Ishikawa (cell line): ENCODE measurements at regions not wholly inside any gene's neighbourhood (a gene's known extent, or its start where the extent isn't known, plus 50 kb on each side); places are given as distances from the start of the nearest gene placed in this dataset.

ENCODE experiments used
- CEBPB ChIP-seq: IDR thresholded peaks from 2 replicates; pipeline ENCODE4 v1.6.1; 2012
- CREB1 ChIP-seq: IDR thresholded peaks from 2 replicates; pipeline ENCODE4 v1.6.1; 2012; ENCODE audit warnings: low read depth
- EGR1 ChIP-seq: IDR thresholded peaks from 2 replicates; pipeline ENCODE4 v1.6.1; 2012
- EP300 ChIP-seq: IDR thresholded peaks from 2 replicates; pipeline ENCODE4 v1.6.1; 2012; ENCODE audit warnings: borderline replicate concordance
- FOXM1 ChIP-seq: IDR thresholded peaks from 2 replicates; pipeline ENCODE4 v1.6.1; 2012; ENCODE audit warnings: low read depth, borderline replicate concordance
- MAX ChIP-seq: IDR thresholded peaks from 2 replicates; pipeline ENCODE4 v1.6.1; 2012
- NFIC ChIP-seq: IDR thresholded peaks from 2 replicates; pipeline ENCODE4 v1.6.1; 2012
- RAD21 ChIP-seq: IDR thresholded peaks from 2 replicates; pipeline ENCODE4 v1.6.1; 2012; ENCODE audit warnings: low read depth
- REST ChIP-seq: IDR thresholded peaks from 2 replicates; pipeline ENCODE4 v1.6.1; 2012; ENCODE audit warnings: low read depth, mild to moderate bottlenecking
- TAF1 ChIP-seq: IDR thresholded peaks from 2 replicates; pipeline ENCODE4 v1.6.1; 2012; ENCODE audit warnings: low read depth, mild to moderate bottlenecking
- TCF12 ChIP-seq: IDR thresholded peaks from 2 replicates; pipeline ENCODE4 v1.6.1; 2012; ENCODE audit warnings: low read depth
- TEAD4 ChIP-seq: IDR thresholded peaks from 2 replicates; pipeline ENCODE4 v1.6.1; 2012
- YY1 ChIP-seq: IDR thresholded peaks from 2 replicates; pipeline ENCODE4 v1.6.1; 2012; ENCODE audit warnings: low read depth
- ZBTB7A ChIP-seq: IDR thresholded peaks from 2 replicates; pipeline ENCODE4 v1.6.1; 2012; ENCODE audit warnings: low read depth
- TF ChIP-seq, protein P1 (sequence below): IDR thresholded peaks from 2 replicates; pipeline ENCODE4 v1.6.1; 2012

DNA sequence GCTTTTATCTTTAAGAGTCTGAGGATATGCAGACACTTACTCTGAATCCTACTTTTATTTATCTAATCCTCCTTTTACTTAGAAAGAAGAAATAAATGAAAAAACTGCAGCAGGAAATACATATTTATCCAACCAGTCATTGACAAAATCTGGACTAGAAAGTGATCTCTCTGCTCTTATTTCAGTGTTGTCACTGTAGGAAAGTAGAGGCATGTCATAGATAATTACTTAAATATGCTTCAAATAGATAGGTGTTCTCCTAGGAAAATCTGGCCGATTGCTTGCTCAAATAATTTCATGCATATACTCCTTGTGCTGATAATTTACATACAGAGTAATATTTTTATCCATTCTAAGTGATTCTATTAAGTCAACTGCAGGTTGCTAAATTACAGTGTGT is 2001.9 kb upstream of the C9orf72 start:
- TF ChIP-seq EP300 (no peak), TCF12 (no peak), FOXM1 (no peak), CREB1 (no peak), ZBTB7A (no peak), RAD21 (no peak), TAF1 (no peak), REST (no peak), YY1 (no peak), EGR1 (no peak), TEAD4 (no peak), MAX (no peak), NFIC (no peak), CEBPB (no peak)
- TF ChIP-seq, protein P1, sequence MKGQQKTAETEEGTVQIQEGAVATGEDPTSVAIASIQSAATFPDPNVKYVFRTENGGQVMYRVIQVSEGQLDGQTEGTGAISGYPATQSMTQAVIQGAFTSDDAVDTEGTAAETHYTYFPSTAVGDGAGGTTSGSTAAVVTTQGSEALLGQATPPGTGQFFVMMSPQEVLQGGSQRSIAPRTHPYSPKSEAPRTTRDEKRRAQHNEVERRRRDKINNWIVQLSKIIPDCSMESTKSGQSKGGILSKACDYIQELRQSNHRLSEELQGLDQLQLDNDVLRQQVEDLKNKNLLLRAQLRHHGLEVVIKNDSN: no peak

DNA sequence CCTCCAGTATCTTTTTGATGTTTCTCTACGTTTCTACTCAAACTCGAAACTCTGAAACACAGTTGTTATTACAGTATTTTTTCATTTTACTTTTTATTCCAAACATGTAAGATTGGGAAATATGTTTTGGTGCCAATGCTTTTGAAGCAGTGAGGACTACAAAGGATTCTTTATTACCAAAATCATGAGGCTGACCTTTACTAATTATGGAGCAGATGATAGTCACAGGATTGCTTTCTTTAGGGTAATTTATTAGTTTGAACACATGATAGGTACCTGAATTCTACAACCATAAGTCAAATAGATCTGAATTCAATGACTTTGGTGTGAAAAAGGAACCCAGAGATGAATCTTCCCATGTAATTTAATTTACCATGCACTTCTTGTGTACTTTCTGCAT is 2015.1 kb upstream of the C9orf72 start:
- no peak for TF ChIP-seq REST
- TF ChIP-seq YY1: no peak
- TF ChIP-seq MAX: no peak
- TF ChIP-seq CEBPB: no peak
- no peak for TF ChIP-seq FOXM1
- TF ChIP-seq ZBTB7A: no peak
- TF ChIP-seq EGR1: no peak
- TF ChIP-seq NFIC: no peak
- TF ChIP-seq, protein P1: no peak
- TF ChIP-seq RAD21: no peak
- no peak for TF ChIP-seq EP300
- no peak for TF ChIP-seq TCF12
- no peak for TF ChIP-seq TEAD4
- TF ChIP-seq TAF1: no peak
- TF ChIP-seq CREB1: no peak

DNA sequence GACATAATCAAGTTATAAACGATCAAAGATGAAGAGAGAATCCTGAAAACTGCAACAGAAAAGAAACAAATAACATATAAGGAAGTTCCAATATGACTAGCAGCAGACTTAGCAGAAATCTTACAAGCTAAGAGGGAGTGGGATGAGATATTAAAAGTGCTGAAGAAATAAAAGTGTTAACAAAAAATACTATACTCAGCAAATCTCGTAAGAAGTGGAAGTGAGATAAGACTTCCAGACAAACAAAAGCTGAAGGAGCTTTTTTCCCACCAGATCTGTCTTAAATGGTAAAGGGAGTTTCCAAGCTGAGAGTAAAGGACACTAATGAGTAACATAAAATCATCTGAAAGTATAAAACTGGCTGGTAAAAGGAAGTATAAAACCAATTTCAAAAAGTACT is 2036.0 kb upstream of the C9orf72 start:
- TF ChIP-seq EGR1: no peak
- TF ChIP-seq, protein P1: no peak
- no peak for TF ChIP-seq YY1
- TF ChIP-seq ZBTB7A: no peak

DNA sequence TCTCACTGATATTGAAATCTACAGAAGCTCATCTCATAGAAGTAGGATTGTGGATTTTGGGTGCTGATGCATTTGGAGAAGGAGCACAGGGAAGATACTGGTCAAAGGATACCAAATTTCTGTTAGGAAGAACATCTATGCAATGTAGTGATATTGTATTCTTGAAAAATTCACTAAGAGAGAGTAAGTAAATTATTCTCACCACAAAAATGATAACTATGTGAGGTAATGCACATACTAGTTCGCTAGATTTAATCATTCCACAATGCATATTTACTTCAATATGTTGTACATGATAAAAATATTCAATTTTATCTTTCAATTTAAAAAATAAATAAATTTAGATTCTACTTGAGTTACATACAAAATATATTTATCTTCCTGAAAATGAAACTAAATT is 2040.5 kb upstream of the C9orf72 start:
- TF ChIP-seq TCF12 (no peak), REST (no peak), TAF1 (no peak), YY1 (no peak), ZBTB7A (no peak), CREB1 (no peak), EGR1 (no peak), CEBPB (no peak), RAD21 (no peak), MAX (no peak), TEAD4 (no peak), FOXM1 (no peak), EP300 (no peak), NFIC (no peak)
- TF ChIP-seq, protein P1: no peak
